Natural killer cell (primary cell): ENCODE measurements at regions not wholly inside any gene's neighbourhood (a gene's known extent, or its start where the extent isn't known, plus 50 kb on each side); places are given as distances from the start of the nearest gene placed in this dataset.

Source experiments
- ATAC-seq, 3 donors: fragments of 150-1000 bp in 2 of 3; fragments of 200-7000 bp in 1 of 3; cut with Tn5 transposase; 1 replicate in 1 of 3; 2 replicates in 2 of 3; pipeline ENCODE4 v1.10.0; 2021; ENCODE audit warnings: mild to moderate bottlenecking in 2 of 3, moderate library complexity in 2 of 3
- DNase-seq, 2 donors: peaks; one replicate each; pipeline versions ENCODE4 v3.0.0 to v3.0.0-alpha.2; 2013 to 2021; ENCODE audit warnings: mixed read lengths in 1 of 2
- H3K27ac ChIP-seq: one replicate; pipeline ENCODE4 v1.5.1; 2013; ENCODE audit warnings: mild to moderate bottlenecking, low read length
- H3K27me3 ChIP-seq: one replicate; pipeline ENCODE4 v1.6.1; 2013; ENCODE audit warnings: low read length; ENCODE audit not compliant: control insufficient read depth, insufficient read depth
- H3K36me3 ChIP-seq: one replicate; pipeline ENCODE4 v1.6.1; 2013; ENCODE audit warnings: low read length; ENCODE audit not compliant: control insufficient read depth, insufficient read depth
- H3K4me1 ChIP-seq: one replicate; pipeline ENCODE4 v1.6.1; 2013; ENCODE audit warnings: low read length; ENCODE audit not compliant: control insufficient read depth, insufficient read depth
- H3K4me3 ChIP-seq: one replicate; pipeline ENCODE4 v1.5.1; 2013; ENCODE audit warnings: low read length
- H3K9me3 ChIP-seq: one replicate; pipeline ENCODE4 v1.6.1; 2013; ENCODE audit warnings: low read length; ENCODE audit not compliant: control insufficient read depth, insufficient read depth
- H3K27ac Mint-ChIP-seq, 2 donors: one replicate each; pipeline ENCODE4 v1.8.0; 2022; ENCODE audit warnings: mild to moderate bottlenecking in 2 of 2, mixed read lengths in 2 of 2, moderate library complexity in 1 of 2
- H3K27me3 Mint-ChIP-seq, 2 donors: one replicate each; pipeline ENCODE4 v1.8.0; 2022; ENCODE audit warnings: low read depth in 2 of 2, mixed read lengths in 2 of 2
- H3K36me3 Mint-ChIP-seq: one replicate; pipeline ENCODE4 v1.8.0; 2022; ENCODE audit warnings: mixed read lengths
- H3K4me1 Mint-ChIP-seq, 2 donors: one replicate each; pipeline ENCODE4 v1.8.0; 2022; ENCODE audit warnings: mixed read lengths in 2 of 2
- H3K4me3 Mint-ChIP-seq: one replicate; pipeline ENCODE4 v1.8.0; 2022; ENCODE audit warnings: mild to moderate bottlenecking, moderate library complexity, mixed read lengths
- H3K9me3 Mint-ChIP-seq, 2 donors: one replicate each; pipeline ENCODE4 v1.8.0; 2022; ENCODE audit warnings: mixed read lengths in 2 of 2
- CTCF ChIP-seq: fragments of 200-600 bp; IDR thresholded peaks from one replicate; pipeline ENCODE4 v1.8.0; 2022; ENCODE audit warnings: antibody characterized with exemption
- WGBS: methylation state at CpG from one replicate; pipeline ENCODE4 v1.1.7; 2013; ENCODE audit warnings: missing lambda C conversion rate; ENCODE audit not compliant: insufficient coverage; 5-methylcytosine and 5-hydroxymethylcytosine counted together
- intact Hi-C: fragments of 100-400 bp; cut with micrococcal nuclease; formaldehyde crosslinking; loops from one replicate; pipeline ENCODE4 v1.14.2; 2022

- DNase-seq, result no peak
- Histone ChIP-seq H3K9me3 (no peaks in the 10 kb centered on the region), H3K27me3 (no peaks in the 10 kb centered on the region), H3K4me1 (no peaks in the 10 kb centered on the region), H3K4me3 (no peak overlapping the region), H3K36me3 (no peaks in the 10 kb centered on the region), H3K27ac (no peak overlapping the region)
- Mint-ChIP-seq H3K27ac (no peak overlapping the region), H3K4me3 (no peak overlapping the region), H3K9me3 (peaks cover 3 to 4% of the 10 kb centered on the region in 2 donors), H3K27me3 (no peaks in the 10 kb centered on the region), H3K36me3 (no peaks in the 10 kb centered on the region), H3K4me1 (no peaks in the 10 kb centered on the region)
- intact Hi-C loops, result no loop called here
- ATAC-seq, result no peak
- TF ChIP-seq CTCF, result no peak
Measured at GRCh38 chr4:122534776-122535175, 78.3 kb upstream of the IL2 start.

DNA sequence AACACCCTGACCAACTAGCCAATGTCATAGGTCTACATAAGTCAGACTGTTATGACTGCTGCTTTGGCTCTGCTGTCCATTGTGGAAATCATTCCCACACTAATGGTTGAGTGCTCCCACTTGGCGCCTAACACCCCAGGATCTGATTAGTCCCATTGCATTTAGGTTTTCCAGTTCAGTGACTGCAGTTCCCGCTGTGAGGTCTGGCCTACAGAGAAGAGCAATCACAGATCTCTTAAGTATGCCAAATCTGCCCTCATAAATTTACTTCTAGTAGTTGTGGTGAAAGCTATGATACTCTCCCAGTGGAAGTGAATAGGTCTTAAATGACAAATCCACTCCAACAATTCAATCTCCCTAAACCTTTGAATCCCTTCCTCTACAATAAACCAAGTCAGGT lies 77.3 kb upstream of the IL2 start:
- WGBS, result 94% methylated on average over 2 of the region's 2 CpGs
- peaks cover 3 to 4% of the 10 kb centered on the region in 2 donors for H3K9me3 Mint-ChIP-seq
- no peak overlapping the region for H3K27ac Mint-ChIP-seq
- H3K4me1 Mint-ChIP-seq, result no peaks in the 10 kb centered on the region
- Histone ChIP-seq H3K4me1 (no peaks in the 10 kb centered on the region), H3K27me3 (no peaks in the 10 kb centered on the region), H3K4me3 (no peak overlapping the region), H3K27ac (no peak overlapping the region), H3K9me3 (no peaks in the 10 kb centered on the region), H3K36me3 (no peaks in the 10 kb centered on the region)
- no peaks in the 10 kb centered on the region for H3K36me3 Mint-ChIP-seq
- DNase-seq (no peak), ATAC-seq (no peak)
- no peak for TF ChIP-seq CTCF
- H3K27me3 Mint-ChIP-seq, result no peaks in the 10 kb centered on the region
- intact Hi-C loops, result no loop called here
- H3K4me3 Mint-ChIP-seq, result no peak overlapping the region

DNA sequence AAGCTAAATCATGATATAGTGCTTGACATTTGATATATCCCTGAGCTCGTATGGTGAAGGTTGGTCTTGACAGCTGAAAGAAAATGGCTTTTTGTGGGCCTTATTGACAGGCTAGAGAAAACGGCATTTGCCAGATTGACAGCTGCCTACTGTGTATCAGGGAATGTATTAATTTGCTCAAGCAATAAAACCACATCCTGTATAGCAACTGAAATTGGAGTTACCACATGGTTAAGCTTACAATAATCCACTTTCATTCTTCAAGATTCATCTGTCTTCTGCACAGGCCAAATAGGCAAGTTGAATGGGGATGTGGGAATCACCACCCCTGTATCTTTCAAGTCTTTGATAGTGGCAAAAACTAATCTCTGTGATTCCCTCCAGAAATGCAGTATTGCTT lies 76.2 kb upstream of the IL2 start:
- Mint-ChIP-seq H3K4me1 (no peaks in the 10 kb centered on the region), H3K4me3 (no peak overlapping the region), H3K36me3 (no peaks in the 10 kb centered on the region), H3K27ac (no peak overlapping the region), H3K9me3 (peaks cover 3 to 4% of the 10 kb centered on the region in 2 donors), H3K27me3 (no peaks in the 10 kb centered on the region)
- H3K4me3 ChIP-seq, result no peak overlapping the region
- no peaks in the 10 kb centered on the region for H3K36me3 ChIP-seq
- DNase-seq (no peak), ATAC-seq (no peak)
- H3K27me3 ChIP-seq, result no peaks in the 10 kb centered on the region
- H3K4me1 ChIP-seq, result no peaks in the 10 kb centered on the region
- no peak for TF ChIP-seq CTCF
- H3K9me3 ChIP-seq, result no peaks in the 10 kb centered on the region
- H3K27ac ChIP-seq, result no peak overlapping the region
- intact Hi-C loops, result no loop called here
- 75% methylated on average over 1 of the region's 2 CpGs for WGBS

GRCh38 chr4:122531514-122531913 lies 75.0 kb upstream of the IL2 start:
- Histone ChIP-seq H3K4me1 (no peaks in the 10 kb centered on the region), H3K36me3 (no peaks in the 10 kb centered on the region), H3K4me3 (no peak overlapping the region), H3K9me3 (no peaks in the 10 kb centered on the region), H3K27me3 (no peaks in the 10 kb centered on the region), H3K27ac (no peak overlapping the region)
- ATAC-seq (no peak), DNase-seq (no peak)
- no peak for TF ChIP-seq CTCF
- WGBS, result 79% methylated on average over 3 of the region's 3 CpGs
- no peak overlapping the region for H3K4me3 Mint-ChIP-seq
- peaks cover 3 to 4% of the 10 kb centered on the region in 2 donors for H3K9me3 Mint-ChIP-seq
- H3K36me3 Mint-ChIP-seq, result no peaks in the 10 kb centered on the region
- H3K4me1 Mint-ChIP-seq, result no peaks in the 10 kb centered on the region
- intact Hi-C loops, result no loop called here
- H3K27ac Mint-ChIP-seq, result no peak overlapping the region
- H3K27me3 Mint-ChIP-seq, result no peaks in the 10 kb centered on the region
